HCEC 1CT (cell line): ENCODE measurements at regions not wholly inside any gene's neighbourhood (a gene's known extent, or its start where the extent isn't known, plus 50 kb on each side); places are given as distances from the start of the nearest gene placed in this dataset.
"Not testable (repeated sequence)": the region's sequence is repeated elsewhere in the genome, so short reads cannot be mapped to it uniquely, and the experiment has no call there.

Experiments
- DNase-seq: peaks from one replicate; pipeline ENCODE4 v3.0.0-alpha.2; 2017

GRCh38 chrX:34716302-34716701 lies 59.2 kb upstream of the TMEM47 start:
- DNase-seq: peak; percentile 22

- peak; percentile 56 for DNase-seq
These were observed 77.3 kb upstream of the TMEM47 start for GRCh38 chrX:34734383-34734782.

GRCh38 chrX:34744521-34744920 lies 87.4 kb upstream of the TMEM47 start:
- DNase-seq: no peak

GRCh38 chrX:34749896-34750295 lies 92.8 kb upstream of the TMEM47 start:
- no peak for DNase-seq

- no peak for DNase-seq
These were observed 107.8 kb upstream of the TMEM47 start for GRCh38 chrX:34764852-34765361.

GRCh38 chrX:34768290-34768689 lies 111.2 kb upstream of the TMEM47 start:
- DNase-seq: no peak

- DNase-seq: no peak
These were observed 113.4 kb upstream of the TMEM47 start for GRCh38 chrX:34770511-34770910.

GRCh38 chrX:34778916-34779315 lies 121.8 kb upstream of the TMEM47 start:
- peak; percentile 72 for DNase-seq

GRCh38 chrX:34790026-34790425 lies 132.9 kb upstream of the TMEM47 start:
- no peak for DNase-seq

GRCh38 chrX:34805951-34806350 lies 136.6 kb upstream of the FAM47B start:
- DNase-seq: no peak

GRCh38 chrX:34809096-34809495 lies 133.5 kb upstream of the FAM47B start:
- DNase-seq: no peak

- peak; percentile 59 for DNase-seq
These were observed 132.2 kb upstream of the FAM47B start for GRCh38 chrX:34810364-34810763.

GRCh38 chrX:34810916-34811315 lies 131.7 kb upstream of the FAM47B start:
- DNase-seq: no peak

GRCh38 chrX:34813618-34814017 lies 129.0 kb upstream of the FAM47B start:
- peak; percentile 41 for DNase-seq

- no peak for DNase-seq
These were observed 115.6 kb upstream of the FAM47B start for GRCh38 chrX:34826964-34827363.

GRCh38 chrX:34839451-34839850 lies 103.1 kb upstream of the FAM47B start:
- DNase-seq: no peak

GRCh38 chrX:34841205-34841604 lies 101.4 kb upstream of the FAM47B start:
- DNase-seq: not testable (repeated sequence)

GRCh38 chrX:34848281-34848680 lies 94.3 kb upstream of the FAM47B start:
- DNase-seq: peak; percentile 60

- peak; percentile 62 for DNase-seq
These were observed 93.2 kb upstream of the FAM47B start for GRCh38 chrX:34849371-34849770.

GRCh38 chrX:34859191-34859590 lies 83.4 kb upstream of the FAM47B start:
- DNase-seq: no peak

- no peak for DNase-seq
These were observed 78.7 kb upstream of the FAM47B start for GRCh38 chrX:34863906-34864305.

GRCh38 chrX:34866646-34867045 lies 76.0 kb upstream of the FAM47B start:
- DNase-seq: peak; percentile 26

GRCh38 chrX:34868633-34869032 lies 74.0 kb upstream of the FAM47B start:
- no peak for DNase-seq

- DNase-seq: peak; percentile 3
These were observed 68.9 kb upstream of the FAM47B start for GRCh38 chrX:34873500-34874225.

GRCh38 chrX:34874763-34875162 lies 67.8 kb upstream of the FAM47B start:
- no peak for DNase-seq
